ENCODE measurements at regions not wholly inside any gene's neighbourhood (a gene's known extent, or its start where the extent isn't known, plus 50 kb on each side); places are given as distances from the start of the nearest gene placed in this dataset.

GRCh38 chr4:136680761-136681160, 851.5 kb downstream of the PCDH18 start:
- Histone ChIP-seq H3K9me3 (no peaks in the 10 kb centered on the region), H3K4me1 (no peaks in the 10 kb centered on the region), H3K4me3 (no peak overlapping the region), H3K27ac (no peak overlapping the region), H3K36me3 (no peaks in the 10 kb centered on the region), H3K27me3 (no peaks in the 10 kb centered on the region)
- no peak for TF ChIP-seq POLR2A (IDR thresholded peaks at IDR 0.05)
- no peak for TF ChIP-seq CTCF (IDR thresholded peaks at IDR 0.05)
- intact Hi-C loops (cut with DNase I), result no loop called here
- no peak for DNase-seq
- ATAC-seq, result no peak
- 22% methylated on average over 1 of the region's 1 CpG for WGBS (ENCODE audit: insufficient coverage, low coverage, low lambda C conversion rate, missing lambda C conversion rate)

GRCh38 chr4:136680271-136680670, 852.0 kb downstream of the PCDH18 start:
- H3K4me1 ChIP-seq, result no peaks in the 10 kb centered on the region
- H3K27ac ChIP-seq, result no peak overlapping the region
- no peak for ATAC-seq
- no peak overlapping the region for H3K4me3 ChIP-seq
- no peaks in the 10 kb centered on the region for H3K9me3 ChIP-seq
- intact Hi-C loops (cut with DNase I), result no loop called here
- no peak for TF ChIP-seq POLR2A (IDR thresholded peaks at IDR 0.05)
- no peak for TF ChIP-seq CTCF (IDR thresholded peaks at IDR 0.05)
- no peaks in the 10 kb centered on the region for H3K36me3 ChIP-seq
- 67% methylated on average over 1 of the region's 1 CpG for WGBS (ENCODE audit: insufficient coverage, low coverage, low lambda C conversion rate, missing lambda C conversion rate)
- no peak for DNase-seq
- H3K27me3 ChIP-seq, result no peaks in the 10 kb centered on the region

- DNase-seq, result no peak
These were observed 862.0 kb downstream of the PCDH18 start for GRCh38 chr4:136670265-136670664.

GRCh38 chr4:136664988-136665387, 867.3 kb downstream of the PCDH18 start:
- Histone ChIP-seq H3K27me3 (no peaks in the 10 kb centered on the region), H3K27ac (no peak overlapping the region), H3K9me3 (no peaks in the 10 kb centered on the region), H3K36me3 (no peaks in the 10 kb centered on the region), H3K4me3 (no peak overlapping the region), H3K4me1 (no peaks in the 10 kb centered on the region)
- 29% methylated on average over 1 of the region's 1 CpG for WGBS (ENCODE audit: insufficient coverage, low coverage, low lambda C conversion rate, missing lambda C conversion rate)
- intact Hi-C loops (cut with DNase I), result no loop called here
- TF ChIP-seq POLR2A (IDR thresholded peaks at IDR 0.05) (no peak), CTCF (IDR thresholded peaks at IDR 0.05) (no peak)
- DNase-seq (no peak), ATAC-seq (no peak)

More at GRCh38 chr4:136670265-136670664, 862.0 kb downstream of the PCDH18 start:
- ATAC-seq, result no peak
- intact Hi-C loops (cut with DNase I), result no loop called here
- no peaks in the 10 kb centered on the region for H3K36me3 ChIP-seq
- 62% methylated on average over 2 of the region's 2 CpGs for WGBS (ENCODE audit: insufficient coverage, low coverage, low lambda C conversion rate, missing lambda C conversion rate)
- no peaks in the 10 kb centered on the region for H3K27me3 ChIP-seq
- H3K4me3 ChIP-seq, result no peak overlapping the region
- no peaks in the 10 kb centered on the region for H3K4me1 ChIP-seq
- no peaks in the 10 kb centered on the region for H3K9me3 ChIP-seq
- TF ChIP-seq POLR2A (IDR thresholded peaks at IDR 0.05), result no peak
- TF ChIP-seq CTCF (IDR thresholded peaks at IDR 0.05), result no peak
- no peak overlapping the region for H3K27ac ChIP-seq

GRCh38 chr4:136662539-136662938, 869.8 kb downstream of the PCDH18 start:
- no peaks in the 10 kb centered on the region for H3K9me3 ChIP-seq
- no peak overlapping the region for H3K27ac ChIP-seq
- intact Hi-C loops (cut with DNase I), result no loop called here
- no peaks in the 10 kb centered on the region for H3K27me3 ChIP-seq
- 30% methylated on average over 1 of the region's 1 CpG for WGBS (ENCODE audit: insufficient coverage, low coverage, low lambda C conversion rate, missing lambda C conversion rate)
- TF ChIP-seq POLR2A (IDR thresholded peaks at IDR 0.05) (no peak), CTCF (IDR thresholded peaks at IDR 0.05) (no peak)
- no peaks in the 10 kb centered on the region for H3K4me1 ChIP-seq
- H3K36me3 ChIP-seq, result no peaks in the 10 kb centered on the region
- no peak overlapping the region for H3K4me3 ChIP-seq
- no peak for DNase-seq
- ATAC-seq, result no peak
